Right forelimb (tissue), 1 donor: ENCODE measurements at regions not wholly inside any gene's neighbourhood (a gene's known extent, or its start where the extent isn't known, plus 50 kb on each side); places are given as distances from the start of the nearest gene placed in this dataset.
"Not testable (repeated sequence)": the region's sequence is repeated elsewhere in the genome, so short reads cannot be mapped to it uniquely, and the experiment has no call there.

Experiments used
- DNase-seq: peaks from one replicate; pipeline ENCODE4 v3.0.0-alpha.2; 2018

DNA sequence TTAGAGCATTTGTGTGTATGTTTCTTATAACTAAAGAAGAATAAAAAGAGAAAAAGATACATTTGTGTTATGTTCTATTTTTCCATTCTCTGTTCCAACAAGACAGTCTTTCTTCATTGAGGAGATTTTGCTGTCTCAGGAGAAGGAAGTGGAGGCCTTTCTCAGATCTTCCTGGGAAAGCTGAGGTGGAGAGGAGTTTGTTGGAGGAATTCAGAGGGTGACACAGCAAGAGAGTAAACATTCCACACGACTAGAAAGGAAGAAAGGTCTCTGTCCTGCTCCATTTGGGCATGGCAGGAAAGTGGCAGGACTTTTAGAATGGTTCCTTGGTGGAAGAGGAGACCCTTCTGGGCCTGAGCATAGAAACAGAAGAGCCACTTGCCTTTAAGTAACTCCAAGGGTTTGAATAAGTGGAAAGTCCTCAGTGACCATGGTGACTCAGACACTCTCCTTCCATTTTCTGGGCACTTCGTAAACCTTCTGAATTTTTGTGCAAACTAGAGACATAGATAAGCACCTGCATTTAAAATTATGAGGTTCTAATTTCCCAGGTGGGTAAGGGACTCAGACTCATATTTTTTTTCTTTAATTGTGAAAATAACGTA, 52.3 kb upstream of the COL5A2 start:
- no peak for DNase-seq

DNA sequence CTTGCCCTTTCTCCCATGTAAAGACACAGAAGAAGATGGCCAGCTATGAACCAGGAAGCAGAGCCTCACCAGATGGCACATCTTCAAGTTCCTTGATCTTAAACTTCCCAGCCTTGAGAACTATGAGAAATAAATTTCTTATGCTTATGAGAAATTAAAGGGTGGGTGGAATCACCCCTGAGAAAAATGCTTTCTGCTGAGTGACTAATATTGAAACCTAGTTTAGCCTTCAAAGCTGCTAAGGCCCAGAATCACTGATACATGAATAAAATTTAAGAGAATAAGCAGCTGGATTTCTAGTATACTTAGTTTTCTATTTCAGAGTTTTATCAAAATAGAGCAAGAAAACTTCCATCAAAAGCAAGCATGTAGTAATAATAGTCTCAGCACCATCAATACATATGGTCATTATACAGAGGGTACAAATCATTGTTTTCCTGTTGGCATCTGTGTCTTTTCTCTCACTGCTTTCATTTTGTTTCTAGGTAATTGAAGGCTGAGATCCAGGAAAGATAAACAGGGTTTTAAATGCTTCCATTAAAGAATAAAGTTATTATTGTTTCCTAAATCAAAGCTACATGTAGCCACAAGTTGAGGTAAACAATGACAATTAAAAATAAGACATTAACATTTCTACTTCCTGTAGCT, 53.3 kb upstream of the COL5A2 start:
- DNase-seq, result no peak

DNA sequence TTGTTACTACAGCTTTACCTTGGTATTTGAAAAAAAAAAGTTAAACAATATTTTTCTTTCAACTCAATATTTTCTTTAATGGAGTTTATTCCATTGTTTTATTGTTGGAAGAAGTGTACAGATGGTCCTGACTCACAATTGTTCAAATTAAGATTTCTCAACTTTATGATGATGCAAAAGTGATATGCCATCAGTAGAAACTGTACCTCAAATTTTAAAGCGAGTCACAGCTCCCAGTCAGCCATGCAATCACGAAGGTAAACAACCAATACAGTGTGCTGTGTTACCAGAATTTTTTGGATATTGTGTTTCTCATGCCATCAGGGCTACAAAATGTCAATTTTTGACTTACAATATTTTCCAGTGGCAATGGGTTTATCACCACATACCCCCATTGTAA, 54.0 kb upstream of the COL5A2 start:
- no peak for DNase-seq

DNA sequence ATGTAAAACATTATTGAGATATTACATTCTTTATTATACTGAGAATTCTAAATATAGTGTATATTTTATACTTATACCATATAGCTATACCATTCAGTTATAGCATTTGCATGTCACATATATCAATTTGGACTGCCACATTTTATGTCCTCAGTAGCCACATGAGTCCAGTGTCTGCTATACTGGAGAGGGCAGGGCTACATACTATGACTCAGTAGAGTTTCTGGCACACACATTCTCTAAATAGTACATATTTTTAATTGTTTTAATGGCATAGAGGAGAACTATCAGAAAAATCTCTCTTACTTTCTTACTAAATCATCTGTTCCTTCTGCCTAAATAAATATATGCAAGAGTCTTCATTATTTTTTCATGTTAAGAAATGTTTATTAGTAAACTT, 55.4 kb upstream of the COL5A2 start:
- DNase-seq, result no peak

GRCh38 chr2:189236066-189236465, 56.5 kb upstream of the COL5A2 start:
- no peak for DNase-seq

DNA sequence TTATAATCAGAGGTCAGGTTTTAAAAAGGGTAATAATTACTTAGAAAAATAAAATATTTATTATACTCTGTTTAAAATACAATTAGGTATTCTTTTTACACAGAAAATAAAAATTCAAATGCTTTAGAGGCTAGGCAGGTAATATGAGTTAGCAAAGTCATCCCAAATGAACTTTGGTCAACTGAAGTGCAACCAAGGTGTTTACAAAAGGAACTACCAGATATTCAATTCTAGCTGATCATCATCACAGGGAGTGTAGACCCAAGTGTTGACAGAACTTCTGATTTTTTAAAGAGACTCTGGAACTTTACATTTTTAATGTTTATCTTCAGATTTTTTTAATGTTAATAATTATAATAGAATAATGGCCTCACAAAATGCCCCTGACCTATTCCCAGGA, 59.3 kb upstream of the COL5A2 start:
- no peak for DNase-seq

DNA sequence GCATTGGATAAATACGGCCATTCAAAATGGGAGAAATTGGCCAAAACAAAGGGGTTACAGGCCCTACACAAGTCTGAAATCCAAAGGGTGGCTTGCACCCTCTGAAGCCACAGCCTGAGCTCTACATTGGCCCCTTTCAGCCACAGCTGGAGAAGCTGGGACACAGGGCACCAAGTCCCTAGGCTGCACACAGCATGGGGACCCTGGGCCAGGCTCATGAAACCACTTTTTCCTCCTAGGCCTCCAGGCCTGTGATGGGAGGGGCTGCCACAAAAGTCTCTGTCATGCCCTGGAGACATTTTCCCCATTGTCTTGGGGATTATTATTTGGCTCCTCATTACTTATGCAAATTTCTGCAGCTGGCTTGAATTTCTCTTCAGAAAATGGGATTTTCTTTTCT, 64.3 kb upstream of the COL5A2 start:
- not testable (repeated sequence) for DNase-seq

DNA sequence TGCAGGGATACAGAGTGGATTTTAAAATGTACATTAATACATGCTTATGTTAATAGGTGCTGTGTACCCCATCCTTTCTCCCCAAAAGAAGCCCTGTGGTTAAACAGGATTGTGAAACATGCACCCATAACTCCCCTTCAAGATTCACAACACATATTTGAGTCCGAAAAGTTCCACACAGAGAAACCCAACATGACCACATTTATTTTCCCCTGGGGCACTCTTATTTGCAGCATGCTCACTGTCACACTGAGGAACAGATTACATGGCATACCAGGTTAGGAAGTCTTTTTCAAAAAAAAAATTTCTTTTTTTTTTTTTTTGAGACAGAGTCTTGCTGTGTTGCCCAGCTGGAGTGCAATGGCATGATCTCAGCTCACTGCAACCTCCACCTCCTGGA, 67.7 kb upstream of the COL5A2 start:
- no peak for DNase-seq

GRCh38 chr2:189248141-189248540, 68.6 kb upstream of the COL5A2 start:
- DNase-seq, result no peak

DNA sequence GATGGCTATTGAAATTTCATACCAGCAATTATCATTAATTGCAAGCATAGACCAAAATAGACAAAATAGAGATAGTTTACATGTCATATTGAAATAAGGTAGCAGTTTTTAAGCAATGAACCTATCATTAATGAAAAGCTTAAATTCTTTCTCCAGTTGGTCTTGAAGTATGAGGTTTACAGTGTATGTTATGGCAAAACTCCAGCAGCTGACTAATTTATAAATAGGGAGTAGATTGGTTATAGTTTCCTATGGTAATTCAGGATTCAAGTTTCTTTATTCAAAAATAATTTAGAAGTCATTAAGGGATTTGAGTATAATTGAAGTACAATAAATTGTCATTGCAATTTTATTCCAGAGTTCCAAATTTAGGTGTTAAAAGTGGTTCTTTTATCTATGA, 69.6 kb upstream of the COL5A2 start:
- DNase-seq, result no peak

- DNase-seq, result no peak
Observed at GRCh38 chr2:189249901-189250300, 70.3 kb upstream of the COL5A2 start.

GRCh38 chr2:189252991-189253675, 73.6 kb upstream of the COL5A2 start:
- no peak for DNase-seq

DNA sequence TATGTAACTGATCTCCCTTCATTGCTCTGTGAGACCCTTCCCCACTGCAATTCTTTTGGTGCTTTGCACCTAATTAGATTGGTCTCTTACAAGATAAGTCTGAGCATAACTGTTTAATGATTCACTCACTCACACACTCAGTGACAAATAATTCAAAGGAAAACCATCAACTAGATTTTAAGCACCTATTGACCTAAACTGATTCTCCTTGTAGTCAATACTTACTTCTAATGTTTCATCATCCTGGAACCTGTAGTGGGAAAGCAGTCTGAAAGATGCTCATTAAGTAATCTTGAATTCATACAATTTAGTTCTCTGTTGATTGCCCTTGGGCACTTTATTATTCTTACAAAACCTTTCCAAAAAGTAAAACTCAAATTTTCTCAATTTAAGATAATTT, 74.3 kb upstream of the COL5A2 start:
- DNase-seq, result no peak

DNA sequence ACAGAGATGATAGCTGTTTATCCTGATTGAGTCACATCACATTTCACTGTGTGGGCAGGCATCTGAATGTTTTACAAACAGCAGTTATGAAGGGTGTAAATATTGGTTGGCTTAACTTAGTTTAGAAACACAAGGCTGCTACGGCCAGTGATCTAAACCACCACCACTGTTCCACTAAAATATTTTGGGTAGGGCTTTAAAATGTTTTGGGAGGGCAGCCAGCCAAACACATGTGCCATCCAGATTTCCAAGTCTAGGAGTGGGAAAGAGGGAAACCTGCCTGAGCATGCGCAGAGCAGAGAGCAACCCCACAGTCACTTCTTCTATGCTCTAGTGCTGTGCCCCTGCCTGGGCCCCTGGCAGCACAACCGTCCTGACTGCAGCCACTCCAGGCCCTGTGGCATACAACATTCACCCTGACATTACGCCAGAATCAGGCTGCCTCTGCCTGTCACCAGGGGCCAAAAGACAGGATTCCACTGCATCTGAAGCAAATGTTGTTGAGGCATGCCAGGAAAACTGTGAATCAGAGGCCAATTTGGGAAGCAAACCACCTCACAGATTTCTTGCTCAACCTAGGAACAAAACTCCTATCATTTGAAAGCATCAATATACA, 74.8 kb upstream of the COL5A2 start:
- DNase-seq, result peak; percentile 87

- DNase-seq, result no peak
Observed at GRCh38 chr2:189255711-189256110, 76.2 kb upstream of the COL5A2 start.

GRCh38 chr2:189258616-189259365, 79.2 kb upstream of the COL5A2 start:
- DNase-seq, result peak; percentile 54

DNA sequence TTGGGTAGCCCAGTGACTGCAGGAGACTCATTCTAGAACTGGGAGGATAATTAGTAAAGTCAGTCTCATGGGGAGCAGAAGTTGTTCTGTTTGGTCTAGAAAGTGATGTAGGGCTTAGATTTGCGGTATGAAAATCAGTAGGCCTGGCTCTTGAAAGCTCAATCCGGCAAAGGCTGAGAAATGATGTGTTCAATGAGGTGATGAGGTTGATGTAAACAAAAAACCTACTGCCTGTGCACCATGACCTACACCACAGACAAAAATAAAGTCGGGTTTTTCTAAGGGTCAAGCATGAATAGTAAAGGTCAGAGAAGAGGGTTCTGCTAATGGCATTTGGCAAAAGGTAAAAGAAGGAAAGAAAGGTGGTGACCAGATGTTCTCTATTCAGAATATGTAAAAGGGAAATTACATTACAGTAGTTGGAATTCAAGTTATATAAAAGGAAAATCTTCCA, 80.8 kb upstream of the COL5A2 start:
- DNase-seq, result no peak

DNA sequence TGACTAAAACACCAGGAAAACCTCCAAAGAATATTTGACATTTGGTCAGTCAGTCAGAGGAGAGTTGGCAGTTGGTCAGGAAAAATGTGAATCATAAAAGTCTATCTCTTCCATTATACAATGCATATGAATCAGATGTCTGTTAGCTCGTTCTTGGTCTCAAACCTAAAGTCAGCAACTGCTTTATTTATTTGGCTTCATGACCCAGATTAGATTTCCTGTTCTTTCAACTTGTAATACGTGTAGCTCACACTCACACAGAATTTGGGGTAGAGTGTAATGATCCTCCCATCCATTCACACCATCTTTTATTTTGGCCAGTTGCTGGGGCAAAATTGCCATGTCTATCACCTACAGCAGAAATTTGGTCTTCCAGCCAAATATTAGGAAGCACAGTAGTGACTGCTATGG, 81.9 kb upstream of the COL5A2 start:
- DNase-seq, result no peak

DNA sequence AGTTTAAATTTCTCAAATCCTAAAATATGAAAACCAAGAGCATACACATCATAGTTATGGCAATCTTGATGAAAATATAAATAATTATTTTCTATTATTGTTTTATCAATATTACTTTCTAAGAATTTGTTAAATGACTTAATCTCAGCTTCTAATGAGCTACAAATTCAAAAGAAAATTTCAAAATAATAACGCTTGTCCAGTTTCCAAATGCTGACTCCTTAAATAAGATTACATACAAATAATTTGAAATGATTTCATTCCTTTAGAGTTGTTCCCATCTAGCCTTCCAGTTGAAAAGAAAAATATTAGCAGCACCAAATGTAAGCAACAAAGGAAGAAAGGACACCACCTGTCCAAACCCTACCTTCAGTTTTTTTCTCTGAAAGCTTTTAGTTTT, 82.4 kb upstream of the COL5A2 start:
- no peak for DNase-seq

- no peak for DNase-seq
Observed at GRCh38 chr2:189265696-189266320, 86.2 kb upstream of the COL5A2 start.

DNA sequence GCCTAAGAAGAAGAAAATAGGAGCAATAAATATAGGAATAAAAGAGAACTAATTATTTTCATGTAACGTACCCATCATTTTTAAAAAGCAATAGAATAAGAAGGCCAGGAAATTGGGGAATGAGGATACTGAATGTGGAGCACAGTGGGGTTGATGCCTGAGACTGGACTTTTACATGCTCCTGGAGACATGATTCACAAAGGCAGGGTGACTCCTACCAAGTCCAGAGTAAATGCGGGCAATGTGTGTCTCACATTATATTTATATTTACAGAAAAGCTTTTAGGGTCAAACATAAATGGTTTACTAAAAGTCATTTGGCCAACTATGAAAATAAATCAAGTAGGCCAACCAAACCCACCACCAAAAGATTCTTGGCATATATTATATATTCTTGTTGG, 87.9 kb upstream of the COL5A2 start:
- no peak for DNase-seq

GRCh38 chr2:189267925-189268579, 88.5 kb upstream of the COL5A2 start:
- DNase-seq, result no peak
